ENCODE measurements at regions not wholly inside any gene's neighbourhood (a gene's known extent, or its start where the extent isn't known, plus 50 kb on each side); places are given as distances from the start of the nearest gene placed in this dataset.

GRCh38 chr15:36235173-36235572 lies 344.3 kb upstream of the CDIN1 start:
- TF ChIP-seq CTCF (IDR thresholded peaks at IDR 0.05) (no peak), POLR2A (IDR thresholded peaks at IDR 0.05) (no peak), EP300 (IDR thresholded peaks at IDR 0.05) (no peak)
